ENCODE measurements at regions not wholly inside any gene's neighbourhood (a gene's known extent, or its start where the extent isn't known, plus 50 kb on each side); places are given as distances from the start of the nearest gene placed in this dataset.
"Not testable (repeated sequence)": the region's sequence is repeated elsewhere in the genome, so short reads cannot be mapped to it uniquely, and the experiment has no call there.

GRCh38 chr13:78065141-78065540 lies 146.5 kb upstream of the EDNRB start:
- Histone ChIP-seq H3K4me3 (no peak overlapping the region), H3K9me3 (ENCODE audit: low read depth) (no peaks in the 10 kb centered on the region), H3K79me2 (ENCODE audit: low read depth) (no peaks in the 10 kb centered on the region), H3K27ac (no peak overlapping the region), H2AFZ (replicated peaks) (no peak overlapping the region), H3K4me2 (no peak overlapping the region), H3K4me1 (no peaks in the 10 kb centered on the region), H3K27me3 (no peaks in the 10 kb centered on the region), H4K20me1 (ENCODE audit: low read depth) (no peaks in the 10 kb centered on the region), H3F3A (ENCODE audit: low read depth) (no peaks in the 10 kb centered on the region), H3K9ac (no peak overlapping the region), H3K36me3 (no peaks in the 10 kb centered on the region)
- H3K27me3 Mint-ChIP-seq (ENCODE audit: insufficient read depth, low read depth) = no peaks in the 10 kb centered on the region
- H3K27ac Mint-ChIP-seq = no peak overlapping the region
- no peaks in the 10 kb centered on the region for H3K4me1 Mint-ChIP-seq
- no peak overlapping the region for H3K4me3 Mint-ChIP-seq
- DNase-seq (ENCODE audit: low spot score) = no peak
- H3K36me3 Mint-ChIP-seq = no peaks in the 10 kb centered on the region
- TF ChIP-seq EZH2phosphoT487 (IDR thresholded peaks at IDR 0.05) = no peak
- TF ChIP-seq EZH2 (IDR thresholded peaks at IDR 0.05) = no peak
- TF ChIP-seq CTCF (IDR thresholded peaks at IDR 0.05) = no peak
- no peaks in the 10 kb centered on the region for H3K9me3 Mint-ChIP-seq

- H2AFZ ChIP-seq (replicated peaks) = no peak overlapping the region
- peaks cover 4% of the 10 kb centered on the region for H3K36me3 Mint-ChIP-seq
- no peak overlapping the region for H3K27ac ChIP-seq
- H3F3A ChIP-seq (ENCODE audit: low read depth) = no peaks in the 10 kb centered on the region
- no peaks in the 10 kb centered on the region for H3K79me2 ChIP-seq (ENCODE audit: low read depth)
- no peaks in the 10 kb centered on the region for H3K4me1 Mint-ChIP-seq
- no peak overlapping the region for H3K4me3 ChIP-seq
- H4K20me1 ChIP-seq (ENCODE audit: low read depth) = no peaks in the 10 kb centered on the region
- no peaks in the 10 kb centered on the region for H3K27me3 Mint-ChIP-seq (ENCODE audit: insufficient read depth, low read depth)
- DNase-seq (ENCODE audit: low spot score) = no peak
- no peak overlapping the region for H3K4me2 ChIP-seq
- no peak overlapping the region for H3K27ac Mint-ChIP-seq
- TF ChIP-seq CTCF (IDR thresholded peaks at IDR 0.05) (no peak), EZH2 (IDR thresholded peaks at IDR 0.05) (no peak), EZH2phosphoT487 (IDR thresholded peaks at IDR 0.05) (no peak)
- no peaks in the 10 kb centered on the region for H3K36me3 ChIP-seq
- H3K9me3 ChIP-seq (ENCODE audit: low read depth) = no peaks in the 10 kb centered on the region
- H3K4me3 Mint-ChIP-seq = no peak overlapping the region
- no peaks in the 10 kb centered on the region for H3K27me3 ChIP-seq
- no peaks in the 10 kb centered on the region for H3K4me1 ChIP-seq
- H3K9me3 Mint-ChIP-seq = peaks cover 24% of the 10 kb centered on the region
- no peak overlapping the region for H3K9ac ChIP-seq
Measured at GRCh38 chr13:78061806-78062205, 143.2 kb upstream of the EDNRB start.

GRCh38 chr13:78060966-78061365 lies 142.3 kb upstream of the EDNRB start:
- Mint-ChIP-seq H3K4me1 (no peaks in the 10 kb centered on the region), H3K4me3 (no peak overlapping the region), H3K36me3 (peaks cover 4% of the 10 kb centered on the region), H3K27ac (no peak overlapping the region), H3K27me3 (ENCODE audit: insufficient read depth, low read depth) (no peaks in the 10 kb centered on the region), H3K9me3 (peaks cover 32% of the 10 kb centered on the region)
- Histone ChIP-seq H3F3A (ENCODE audit: low read depth) (no peaks in the 10 kb centered on the region), H3K4me1 (no peaks in the 10 kb centered on the region), H3K9ac (no peak overlapping the region), H3K79me2 (ENCODE audit: low read depth) (no peaks in the 10 kb centered on the region), H2AFZ (replicated peaks) (peak overlapping the region; percentile 2), H3K4me2 (no peak overlapping the region), H3K9me3 (ENCODE audit: low read depth) (no peaks in the 10 kb centered on the region), H3K27me3 (no peaks in the 10 kb centered on the region), H3K36me3 (no peaks in the 10 kb centered on the region), H3K27ac (no peak overlapping the region), H3K4me3 (no peak overlapping the region), H4K20me1 (ENCODE audit: low read depth) (no peaks in the 10 kb centered on the region)
- DNase-seq (ENCODE audit: low spot score) = no peak
- TF ChIP-seq EZH2phosphoT487 (IDR thresholded peaks at IDR 0.05) = no peak
- no peak for TF ChIP-seq CTCF (IDR thresholded peaks at IDR 0.05)
- TF ChIP-seq EZH2 (IDR thresholded peaks at IDR 0.05) = no peak

- peaks cover 39% of the 10 kb centered on the region for H3K9me3 Mint-ChIP-seq
- not testable (repeated sequence) for H3F3A ChIP-seq (ENCODE audit: low read depth); H3K27me3 ChIP-seq; H3K4me1 ChIP-seq; H3K4me2 ChIP-seq; H3K4me3 ChIP-seq; H4K20me1 ChIP-seq (ENCODE audit: low read depth); H3K27me3 Mint-ChIP-seq (ENCODE audit: insufficient read depth, low read depth); H3K36me3 ChIP-seq; H3K79me2 ChIP-seq (ENCODE audit: low read depth); DNase-seq (ENCODE audit: low spot score); H3K27ac Mint-ChIP-seq; H3K27ac ChIP-seq; H3K36me3 Mint-ChIP-seq; H3K4me3 Mint-ChIP-seq; H3K9me3 ChIP-seq (ENCODE audit: low read depth); H3K9ac ChIP-seq; H3K4me1 Mint-ChIP-seq; H2AFZ ChIP-seq (replicated peaks)
Measured at GRCh38 chr13:78056865-78057264, 138.2 kb upstream of the EDNRB start.

All from neural progenitor cell (in vitro differentiated cells).